Pancreas (tissue), 10 donors: ENCODE measurements at regions not wholly inside any gene's neighbourhood (a gene's known extent, or its start where the extent isn't known, plus 50 kb on each side); places are given as distances from the start of the nearest gene placed in this dataset.
A peak's percentile ranks its signal among the peaks of the same experiment; 100 is the strongest.

ENCODE experiments used
- ATAC-seq, 4 donors: fragments of 200-7000 bp; cut with Tn5 transposase; one replicate each; pipeline versions ENCODE4 v1.8.0 to v1.9.1; 2020; ENCODE audit warnings: mild to moderate bottlenecking in 4 of 4, moderate library complexity in 4 of 4
- DNase-seq, 6 donors: peaks; one replicate each; pipeline ENCODE4 v3.0.0-alpha.2; 2020
- FAIRE-seq: peaks from 2 replicates; lab custom pipeline; 2012; peaks lifted over from hg19 to GRCh38; lab: Jason Lieb, UNC
- H3K27ac ChIP-seq, 4 donors: fragments of 200-600 bp; sonication (generic); 1 replicate in 3 of 4; 2 replicates in 1 of 4; pipeline versions ENCODE4 v1.5.0 to v1.8.0; 2020
- H3K27me3 ChIP-seq, 4 donors: fragments of 200-600 bp; one replicate each; pipeline ENCODE4 v1.8.0; 2021
- H3K36me3 ChIP-seq, 3 donors: fragments of 200-600 bp; sonication (generic) in 1 of 3; one replicate each; pipeline versions ENCODE4 v1.5.0 to v1.8.0; 2020 to 2021
- H3K4me1 ChIP-seq, 3 donors: fragments of 200-600 bp; one replicate each; pipeline ENCODE4 v1.8.0; 2021
- H3K4me3 ChIP-seq, 4 donors: fragments of 200-600 bp; sonication (generic) in 2 of 4; one replicate each; pipeline versions ENCODE4 v1.5.0 to v1.8.0; 2020 to 2021
- H3K9me3 ChIP-seq, 4 donors: fragments of 200-600 bp; one replicate each; pipeline ENCODE4 v1.8.0; 2021
- CTCF ChIP-seq, 4 donors: fragments of 200-600 bp; sonication (generic) in 3 of 4; IDR thresholded peaks; one replicate each; pipeline versions ENCODE4 v1.5.0 to v1.8.0; 2021; ENCODE audit warnings: antibody characterized with exemption in 4 of 4
- WGBS, 2 donors: extraction: QIAGEN DNeasy Blood & Tissue Kit; methylation state at CpG; one replicate each; pipeline ENCODE4 v1.1.7; 2013; 5-methylcytosine and 5-hydroxymethylcytosine counted together
- intact Hi-C, 3 donors: fragments of 100-400 bp; cut with DNase I; formaldehyde crosslinking; loops; one replicate each; pipeline versions ENCODE4 v1.11.1 to v1.14.2; 2022
- donor health status: healthy with polysubstance abuse.
- donor health status: DM: no; HTN: no; CAD: no; lungs with moderate emphysema.
- donor health status: DM: no; HTN: no; CAD: no.
- donor health status: control.
- donor health status: control.
- donor health status: Bipolar disorder and iron deficiency.
- donor health status: DM: yes; HTN: yes; CAD: no.
- donor health status: DM: no; HTN: no; CAD: no.
- donor health status: DM: no; HTN: no; CAD: no.
- donor health status: DM: yes; HTN: yes; CAD: no.

GRCh38 chr15:96066852-96067495 is 263.5 kb upstream of the NR2F2 start:
- H3K9me3 ChIP-seq, result no peaks in the 10 kb centered on the region
- DNase-seq (no peak), FAIRE-seq (peak; percentile 97), ATAC-seq (no peak)
- no peak overlapping the region for H3K27ac ChIP-seq
- H3K4me3 ChIP-seq, result no peak overlapping the region
- 81 to 84% methylated on average over 8 of the region's 8 CpGs for WGBS, 2 donors
- no peak for TF ChIP-seq CTCF (IDR thresholded peaks at IDR 0.05)
- H3K4me1 ChIP-seq, result no peaks in the 10 kb centered on the region
- no peaks in the 10 kb centered on the region for H3K27me3 ChIP-seq
- no peaks in the 10 kb centered on the region for H3K36me3 ChIP-seq
- intact Hi-C loops, result no loop called here

GRCh38 chr15:96067677-96068076 is 262.8 kb upstream of the NR2F2 start:
- DNase-seq, result no peak
- Histone ChIP-seq H3K27ac (no peak overlapping the region), H3K4me3 (no peak overlapping the region), H3K36me3 (no peaks in the 10 kb centered on the region), H3K9me3 (no peaks in the 10 kb centered on the region), H3K4me1 (no peaks in the 10 kb centered on the region), H3K27me3 (no peaks in the 10 kb centered on the region)
- WGBS, 2 donors, result 90 to 94% methylated on average over 2 of the region's 2 CpGs
- no peak for FAIRE-seq
- TF ChIP-seq CTCF (IDR thresholded peaks at IDR 0.05), result no peak
- intact Hi-C loops, result no loop called here
- ATAC-seq, result no peak

- ATAC-seq (no peak), DNase-seq (no peak), FAIRE-seq (no peak)
- no peak overlapping the region for H3K4me3 ChIP-seq
- no peaks in the 10 kb centered on the region for H3K9me3 ChIP-seq
- no peak overlapping the region for H3K27ac ChIP-seq
- no peaks in the 10 kb centered on the region for H3K27me3 ChIP-seq
- intact Hi-C loops, result no loop called here
- H3K36me3 ChIP-seq, result no peaks in the 10 kb centered on the region
- WGBS, 2 donors, result 53 to 56% methylated on average over 3 of the region's 3 CpGs
- TF ChIP-seq CTCF (IDR thresholded peaks at IDR 0.05), result no peak
- H3K4me1 ChIP-seq, result no peaks in the 10 kb centered on the region
Observed at GRCh38 chr15:96068897-96069296, 261.6 kb upstream of the NR2F2 start.

GRCh38 chr15:96070636-96071035 is 259.9 kb upstream of the NR2F2 start:
- no peak for ATAC-seq
- no peak for TF ChIP-seq CTCF (IDR thresholded peaks at IDR 0.05)
- 78 to 83% methylated on average over 8 of the region's 8 CpGs for WGBS, 2 donors
- H3K27ac ChIP-seq, result no peak overlapping the region
- H3K36me3 ChIP-seq, result no peaks in the 10 kb centered on the region
- H3K4me1 ChIP-seq, result no peaks in the 10 kb centered on the region
- no peaks in the 10 kb centered on the region for H3K27me3 ChIP-seq
- intact Hi-C loops, result no loop called here
- H3K9me3 ChIP-seq, result no peaks in the 10 kb centered on the region
- H3K4me3 ChIP-seq, result no peak overlapping the region
- no peak for DNase-seq
- no peak for FAIRE-seq

- WGBS, 2 donors, result 74 to 85% methylated on average over 2 of the region's 2 CpGs
- intact Hi-C loops, result no loop called here
- Histone ChIP-seq H3K27me3 (no peaks in the 10 kb centered on the region), H3K27ac (no peak overlapping the region), H3K4me1 (no peaks in the 10 kb centered on the region), H3K4me3 (no peak overlapping the region), H3K36me3 (no peaks in the 10 kb centered on the region), H3K9me3 (no peaks in the 10 kb centered on the region)
- FAIRE-seq, result no peak
- no peak for ATAC-seq
- no peak for DNase-seq
- TF ChIP-seq CTCF (IDR thresholded peaks at IDR 0.05), result no peak
Observed at GRCh38 chr15:96072821-96073220, 257.7 kb upstream of the NR2F2 start.
